GM21447 (cell line): ENCODE measurements at regions not wholly inside any gene's neighbourhood (a gene's known extent, or its start where the extent isn't known, plus 50 kb on each side); places are given as distances from the start of the nearest gene placed in this dataset.
A peak's percentile ranks its signal among the peaks of the same experiment; 100 is the strongest.
"Not testable (repeated sequence)": the region's sequence is repeated elsewhere in the genome, so short reads cannot be mapped to it uniquely, and the experiment has no call there.

Experiments used
- ATAC-seq: cut with Tn5 transposase; IDR thresholded peaks from one replicate; pipeline ENCODE4 v1.9.1; 2021; ENCODE audit not compliant: unreplicated experiment

- ATAC-seq = not testable (repeated sequence)
Measured at GRCh38 chr9:67708109-67708508, 150.6 kb upstream of the ANKRD20A1 start.

- not testable (repeated sequence) for ATAC-seq
Measured at GRCh38 chr9:67711429-67711828, 147.3 kb upstream of the ANKRD20A1 start.

GRCh38 chr9:67711931-67712330, 146.8 kb upstream of the ANKRD20A1 start:
- ATAC-seq = not testable (repeated sequence)

GRCh38 chr9:67712956-67713355, 145.8 kb upstream of the ANKRD20A1 start:
- ATAC-seq = not testable (repeated sequence)

GRCh38 chr9:67717830-67718388, 140.8 kb upstream of the ANKRD20A1 start:
- not testable (repeated sequence) for ATAC-seq

- not testable (repeated sequence) for ATAC-seq
Measured at GRCh38 chr9:67720491-67720890, 138.2 kb upstream of the ANKRD20A1 start.

- peak; percentile 73 for ATAC-seq
Measured at GRCh38 chr9:67722460-67723090, 136.2 kb upstream of the ANKRD20A1 start.

- ATAC-seq = not testable (repeated sequence)
Measured at GRCh38 chr9:67723185-67723584, 135.5 kb upstream of the ANKRD20A1 start.

GRCh38 chr9:67724885-67725284, 133.8 kb upstream of the ANKRD20A1 start:
- ATAC-seq = not testable (repeated sequence)

- ATAC-seq = not testable (repeated sequence)
Measured at GRCh38 chr9:67726213-67726988, 132.3 kb upstream of the ANKRD20A1 start.

GRCh38 chr9:67763133-67763532, 95.6 kb upstream of the ANKRD20A1 start:
- ATAC-seq = not testable (repeated sequence)

GRCh38 chr9:67771807-67772206, 86.9 kb upstream of the ANKRD20A1 start:
- not testable (repeated sequence) for ATAC-seq

- ATAC-seq = not testable (repeated sequence)
Measured at GRCh38 chr9:67800170-67800569, 58.6 kb upstream of the ANKRD20A1 start.
